ENCODE measurements at regions not wholly inside any gene's neighbourhood (a gene's known extent, or its start where the extent isn't known, plus 50 kb on each side); places are given as distances from the start of the nearest gene placed in this dataset.
"Not testable (repeated sequence)": the region's sequence is repeated elsewhere in the genome, so short reads cannot be mapped to it uniquely, and the experiment has no call there.

GRCh38 chr2:87525497-87525991 lies 222.3 kb upstream of the PLGLB2 start:
- TF ChIP-seq POU6F1 (CRISPR knock-in tag; IDR thresholded peaks at IDR 0.05; ENCODE audit: borderline replicate concordance, low read depth); PATZ1 (CRISPR knock-in tag; IDR thresholded peaks at IDR 0.05; ENCODE audit: borderline replicate concordance); BACH2 (CRISPR knock-in tag; IDR thresholded peaks at IDR 0.05; ENCODE audit: borderline replicate concordance); ZFP3 (CRISPR knock-in tag; IDR thresholded peaks at IDR 0.05); ZFP30 (CRISPR knock-in tag; IDR thresholded peaks at IDR 0.05); CREB5 (CRISPR knock-in tag; IDR thresholded peaks at IDR 0.05; ENCODE audit: low read depth); ZC3H10 (CRISPR knock-in tag; IDR thresholded peaks at IDR 0.05); OSR1 (CRISPR knock-in tag; IDR thresholded peaks at IDR 0.05); ARNTL (CRISPR knock-in tag; IDR thresholded peaks at IDR 0.05; ENCODE audit: borderline replicate concordance, low read depth); ZNF70 (CRISPR knock-in tag; IDR thresholded peaks at IDR 0.05); TCF4 (CRISPR knock-in tag; IDR thresholded peaks at IDR 0.05; ENCODE audit: borderline replicate concordance): not testable (repeated sequence)

All from SK-N-SH treated with all-trans-retinoic acid at 6 μM for 48 hours (cell line).